NCI-H2029 (cell line): ENCODE measurements at regions not wholly inside any gene's neighbourhood (a gene's known extent, or its start where the extent isn't known, plus 50 kb on each side); places are given as distances from the start of the nearest gene placed in this dataset.
"Not testable (repeated sequence)": the region's sequence is repeated elsewhere in the genome, so short reads cannot be mapped to it uniquely, and the experiment has no call there.

Experiments used
- DNase-seq: peaks from one replicate; lab custom pipeline; 2025; lab: John Stamatoyannopoulos, UW

- DNase-seq: no peak
Observed at GRCh38 chr1:91605566-91605965, 104.9 kb downstream of the CDC7 start.

GRCh38 chr1:91606546-91607078 lies 106.0 kb downstream of the CDC7 start:
- no peak for DNase-seq

GRCh38 chr1:91607686-91608085 lies 107.0 kb downstream of the CDC7 start:
- DNase-seq: not testable (repeated sequence)

GRCh38 chr1:91608876-91609275 lies 108.2 kb downstream of the CDC7 start:
- no peak for DNase-seq

- no peak for DNase-seq
Observed at GRCh38 chr1:91609551-91609950, 108.9 kb downstream of the CDC7 start.

GRCh38 chr1:91610102-91610501 lies 109.5 kb downstream of the CDC7 start:
- DNase-seq: no peak

GRCh38 chr1:91610789-91611188 lies 110.1 kb downstream of the CDC7 start:
- no peak for DNase-seq

- no peak for DNase-seq
Observed at GRCh38 chr1:91611483-91611917, 110.8 kb downstream of the CDC7 start.

GRCh38 chr1:91613595-91613994 lies 112.9 kb downstream of the CDC7 start:
- DNase-seq: no peak

GRCh38 chr1:91616712-91617111 lies 116.1 kb downstream of the CDC7 start:
- DNase-seq: no peak

GRCh38 chr1:91617285-91617765 lies 116.7 kb downstream of the CDC7 start:
- DNase-seq: peak; percentile 3

GRCh38 chr1:91619881-91620280 lies 119.2 kb downstream of the CDC7 start:
- no peak for DNase-seq

GRCh38 chr1:91621360-91621759 lies 120.7 kb downstream of the CDC7 start:
- no peak for DNase-seq

GRCh38 chr1:91621907-91622306 lies 121.3 kb downstream of the CDC7 start:
- DNase-seq: no peak

GRCh38 chr1:91622616-91623015 lies 122.0 kb downstream of the CDC7 start:
- DNase-seq: no peak

- no peak for DNase-seq
Observed at GRCh38 chr1:91623020-91623419, 122.4 kb downstream of the CDC7 start.

- DNase-seq: no peak
Observed at GRCh38 chr1:91624331-91624730, 123.7 kb downstream of the CDC7 start.
